Activated naive CD8-positive, alpha-beta T cell (primary cell): ENCODE measurements at regions not wholly inside any gene's neighbourhood (a gene's known extent, or its start where the extent isn't known, plus 50 kb on each side); places are given as distances from the start of the nearest gene placed in this dataset.
"Not testable (repeated sequence)": the region's sequence is repeated elsewhere in the genome, so short reads cannot be mapped to it uniquely, and the experiment has no call there.

Experiments used
- H3K27ac Mint-ChIP-seq: one replicate; pipeline ENCODE4 v1.8.0; 2021; ENCODE audit warnings: mixed read lengths
- H3K27me3 Mint-ChIP-seq: one replicate; pipeline ENCODE4 v1.8.0; 2021; ENCODE audit warnings: mixed read lengths
- H3K36me3 Mint-ChIP-seq: one replicate; pipeline ENCODE4 v1.8.0; 2021; ENCODE audit warnings: mixed read lengths
- H3K4me1 Mint-ChIP-seq: one replicate; pipeline ENCODE4 v1.8.0; 2021; ENCODE audit warnings: low read depth, mixed read lengths
- H3K4me3 Mint-ChIP-seq: one replicate; pipeline ENCODE4 v1.8.0; 2021; ENCODE audit warnings: mild to moderate bottlenecking, mixed read lengths
- H3K9me3 Mint-ChIP-seq: one replicate; pipeline ENCODE4 v1.8.0; 2021; ENCODE audit warnings: low read depth, mixed read lengths

- no peaks in the 10 kb centered on the region for H3K36me3 Mint-ChIP-seq
- no peaks in the 10 kb centered on the region for H3K4me1 Mint-ChIP-seq
- no peaks in the 10 kb centered on the region for H3K27me3 Mint-ChIP-seq
- H3K4me3 Mint-ChIP-seq: no peak overlapping the region
- H3K9me3 Mint-ChIP-seq: peaks cover 11% of the 10 kb centered on the region
- no peak overlapping the region for H3K27ac Mint-ChIP-seq
These were observed 601.0 kb upstream of the LINC00305 start for GRCh38 chr18:64749884-64750283.

DNA sequence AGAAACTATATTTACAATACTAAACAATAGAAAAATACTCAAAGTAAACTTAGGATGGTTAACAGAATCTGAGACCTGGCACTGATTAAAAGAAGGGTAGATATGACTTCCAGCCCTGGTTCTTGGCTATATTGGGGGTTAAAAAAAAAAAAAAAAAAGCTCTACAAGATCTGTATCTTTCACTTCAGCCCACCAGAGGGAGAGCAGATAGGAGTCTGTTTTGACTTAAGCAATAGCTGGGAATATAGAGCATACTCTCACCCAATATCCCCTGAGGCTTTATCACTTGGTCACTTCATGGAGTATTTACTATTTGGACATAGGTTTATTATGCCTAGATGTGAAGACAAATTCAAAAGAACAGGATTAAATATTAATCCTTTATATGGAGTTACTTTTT is 598.9 kb upstream of the LINC00305 start:
- H3K9me3 Mint-ChIP-seq: peaks cover 11% of the 10 kb centered on the region
- no peak overlapping the region for H3K27ac Mint-ChIP-seq
- H3K36me3 Mint-ChIP-seq: no peaks in the 10 kb centered on the region
- no peak overlapping the region for H3K4me3 Mint-ChIP-seq
- no peaks in the 10 kb centered on the region for H3K27me3 Mint-ChIP-seq
- H3K4me1 Mint-ChIP-seq: no peaks in the 10 kb centered on the region

DNA sequence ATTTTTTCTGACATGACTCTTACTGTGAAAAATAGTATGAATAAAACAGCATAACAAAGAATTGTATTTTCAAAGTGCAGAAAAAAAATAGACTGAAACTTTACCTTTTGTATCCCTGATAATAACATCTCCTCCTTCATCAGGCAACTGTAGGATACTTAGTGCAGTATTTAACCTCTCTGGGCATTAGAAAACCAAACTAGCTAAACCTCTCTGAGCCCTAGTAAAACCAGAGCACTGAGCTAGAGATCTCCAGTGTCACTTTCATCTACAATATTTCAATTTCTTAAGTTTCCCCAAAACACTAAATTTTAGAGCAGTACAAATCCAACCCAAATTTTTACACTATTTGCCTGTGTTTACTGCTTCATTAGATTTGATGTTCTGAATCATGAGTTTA is 594.0 kb upstream of the LINC00305 start:
- Mint-ChIP-seq H3K4me3 (no peak overlapping the region), H3K9me3 (no peaks in the 10 kb centered on the region), H3K27ac (no peak overlapping the region), H3K27me3 (no peaks in the 10 kb centered on the region), H3K36me3 (no peaks in the 10 kb centered on the region), H3K4me1 (no peaks in the 10 kb centered on the region)

GRCh38 chr18:64734063-64734462 is 585.2 kb upstream of the LINC00305 start:
- peaks cover 9% of the 10 kb centered on the region for H3K9me3 Mint-ChIP-seq
- no peaks in the 10 kb centered on the region for H3K4me1 Mint-ChIP-seq
- no peaks in the 10 kb centered on the region for H3K27me3 Mint-ChIP-seq
- no peaks in the 10 kb centered on the region for H3K36me3 Mint-ChIP-seq
- H3K4me3 Mint-ChIP-seq: no peak overlapping the region
- no peak overlapping the region for H3K27ac Mint-ChIP-seq

GRCh38 chr18:64725657-64726056 is 576.8 kb upstream of the LINC00305 start:
- H3K27me3 Mint-ChIP-seq, H3K4me3 Mint-ChIP-seq, H3K27ac Mint-ChIP-seq, H3K9me3 Mint-ChIP-seq, H3K36me3 Mint-ChIP-seq, H3K4me1 Mint-ChIP-seq: not testable (repeated sequence)

- no peak overlapping the region for H3K27ac Mint-ChIP-seq
- H3K9me3 Mint-ChIP-seq: no peaks in the 10 kb centered on the region
- no peaks in the 10 kb centered on the region for H3K27me3 Mint-ChIP-seq
- no peaks in the 10 kb centered on the region for H3K4me1 Mint-ChIP-seq
- H3K4me3 Mint-ChIP-seq: no peak overlapping the region
- H3K36me3 Mint-ChIP-seq: no peaks in the 10 kb centered on the region
These were observed 572.0 kb upstream of the LINC00305 start for GRCh38 chr18:64720781-64721464.

- Mint-ChIP-seq H3K36me3 (no peaks in the 10 kb centered on the region), H3K4me1 (no peaks in the 10 kb centered on the region), H3K27me3 (no peaks in the 10 kb centered on the region)
These were observed 569.9 kb upstream of the LINC00305 start for GRCh38 chr18:64718808-64719207.

GRCh38 chr18:64717026-64717425 is 568.1 kb upstream of the LINC00305 start:
- Mint-ChIP-seq H3K27ac (no peak overlapping the region), H3K4me3 (no peak overlapping the region), H3K36me3 (no peaks in the 10 kb centered on the region), H3K4me1 (no peaks in the 10 kb centered on the region), H3K27me3 (no peaks in the 10 kb centered on the region), H3K9me3 (no peaks in the 10 kb centered on the region)

More at GRCh38 chr18:64718808-64719207, 569.9 kb upstream of the LINC00305 start:
- H3K9me3 Mint-ChIP-seq: no peaks in the 10 kb centered on the region
- H3K4me3 Mint-ChIP-seq: no peak overlapping the region
- H3K27ac Mint-ChIP-seq: no peak overlapping the region

- Mint-ChIP-seq H3K36me3 (no peaks in the 10 kb centered on the region), H3K27ac (no peak overlapping the region), H3K9me3 (no peaks in the 10 kb centered on the region), H3K4me1 (no peaks in the 10 kb centered on the region), H3K27me3 (no peaks in the 10 kb centered on the region), H3K4me3 (no peak overlapping the region)
These were observed 565.2 kb upstream of the LINC00305 start for GRCh38 chr18:64714086-64714485.

GRCh38 chr18:64713284-64713683 is 564.4 kb upstream of the LINC00305 start:
- H3K27ac Mint-ChIP-seq: no peak overlapping the region
- no peak overlapping the region for H3K4me3 Mint-ChIP-seq
- no peaks in the 10 kb centered on the region for H3K27me3 Mint-ChIP-seq
- H3K36me3 Mint-ChIP-seq: no peaks in the 10 kb centered on the region
- H3K9me3 Mint-ChIP-seq: no peaks in the 10 kb centered on the region
- no peaks in the 10 kb centered on the region for H3K4me1 Mint-ChIP-seq

- Mint-ChIP-seq H3K27me3 (no peaks in the 10 kb centered on the region), H3K4me3 (no peak overlapping the region), H3K9me3 (no peaks in the 10 kb centered on the region), H3K36me3 (no peaks in the 10 kb centered on the region), H3K4me1 (no peaks in the 10 kb centered on the region), H3K27ac (no peak overlapping the region)
These were observed 563.1 kb upstream of the LINC00305 start for GRCh38 chr18:64712035-64712434.

GRCh38 chr18:64710105-64710861 is 561.4 kb upstream of the LINC00305 start:
- H3K27ac Mint-ChIP-seq: no peak overlapping the region
- no peaks in the 10 kb centered on the region for H3K36me3 Mint-ChIP-seq
- no peak overlapping the region for H3K4me3 Mint-ChIP-seq
- no peaks in the 10 kb centered on the region for H3K9me3 Mint-ChIP-seq
- no peaks in the 10 kb centered on the region for H3K4me1 Mint-ChIP-seq
- H3K27me3 Mint-ChIP-seq: no peaks in the 10 kb centered on the region

DNA sequence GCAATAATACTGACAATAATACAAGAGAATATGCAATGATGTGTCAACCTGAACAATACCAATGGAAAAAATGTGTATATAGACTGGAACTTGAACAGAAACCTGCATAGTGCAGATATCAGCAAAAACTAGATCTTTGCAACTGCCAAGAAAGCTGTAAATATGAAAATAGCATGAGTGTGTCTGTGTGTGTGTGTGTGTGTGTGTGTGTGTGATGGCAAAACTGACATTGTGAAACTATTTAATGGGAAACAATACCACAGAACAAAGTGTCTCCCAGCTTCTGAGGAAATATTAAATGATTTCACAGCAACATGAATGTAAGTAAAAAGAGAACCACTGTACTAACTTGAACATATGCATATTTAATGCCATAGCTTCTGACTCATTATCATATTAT is 558.2 kb upstream of the LINC00305 start:
- no peak overlapping the region for H3K4me3 Mint-ChIP-seq
- no peaks in the 10 kb centered on the region for H3K27me3 Mint-ChIP-seq
- H3K4me1 Mint-ChIP-seq: no peaks in the 10 kb centered on the region
- H3K36me3 Mint-ChIP-seq: no peaks in the 10 kb centered on the region
- H3K27ac Mint-ChIP-seq: no peak overlapping the region
- no peaks in the 10 kb centered on the region for H3K9me3 Mint-ChIP-seq

GRCh38 chr18:64699081-64699480 is 550.2 kb upstream of the LINC00305 start:
- no peaks in the 10 kb centered on the region for H3K4me1 Mint-ChIP-seq
- H3K36me3 Mint-ChIP-seq: no peaks in the 10 kb centered on the region
- H3K27ac Mint-ChIP-seq: no peak overlapping the region
- H3K9me3 Mint-ChIP-seq: peaks cover 10% of the 10 kb centered on the region
- no peak overlapping the region for H3K4me3 Mint-ChIP-seq
- H3K27me3 Mint-ChIP-seq: no peaks in the 10 kb centered on the region

DNA sequence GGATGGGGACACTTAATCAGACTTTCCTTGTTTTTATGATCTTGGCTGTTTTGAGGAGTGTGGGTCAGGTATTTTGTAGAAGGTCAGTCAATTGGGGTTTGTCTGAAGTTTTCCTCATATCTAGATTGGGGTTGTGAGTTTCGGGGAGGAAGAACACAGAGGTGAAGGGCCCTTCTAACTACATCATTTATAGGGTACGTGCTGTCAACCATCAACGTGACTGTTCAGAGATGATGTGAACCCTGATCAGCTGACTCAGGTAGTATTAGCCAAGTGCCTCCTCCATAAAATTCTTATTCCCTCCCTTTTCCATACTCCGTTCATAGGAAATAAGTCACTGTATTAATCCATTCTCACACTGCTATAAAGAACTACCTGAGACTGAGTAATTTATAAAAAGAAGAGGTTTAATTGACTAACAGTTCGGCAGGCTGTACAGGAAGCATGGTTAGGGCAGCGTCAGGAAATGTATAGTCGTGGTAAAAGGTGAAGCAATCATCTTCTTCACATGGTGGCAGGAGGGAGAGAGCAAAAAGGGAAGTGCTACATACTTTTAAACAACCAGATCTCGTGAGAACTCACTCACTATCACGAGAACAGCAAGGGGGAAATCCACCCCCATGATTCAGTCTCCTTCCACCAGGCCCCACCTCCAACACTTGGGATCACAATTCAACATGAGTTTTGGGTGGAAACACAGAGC is 547.1 kb upstream of the LINC00305 start:
- Mint-ChIP-seq H3K27me3 (no peaks in the 10 kb centered on the region), H3K4me1 (no peaks in the 10 kb centered on the region), H3K36me3 (no peaks in the 10 kb centered on the region), H3K27ac (no peak overlapping the region), H3K4me3 (no peak overlapping the region), H3K9me3 (peaks cover 10% of the 10 kb centered on the region)
